Type B pancreatic cell (in vitro differentiated cells): ENCODE measurements at regions not wholly inside any gene's neighbourhood (a gene's known extent, or its start where the extent isn't known, plus 50 kb on each side); places are given as distances from the start of the nearest gene placed in this dataset.

Source experiments
- DNase-seq: peaks from one replicate; pipeline ENCODE4 v3.0.0; 2021; ENCODE audit warnings: mixed read lengths; ENCODE audit not compliant: unreplicated experiment; ENCODE audit errors: extremely low spot score
- H3K27ac Mint-ChIP-seq: 2 replicates; pipeline ENCODE4 v1.8.0; 2021; ENCODE audit warnings: mild to moderate bottlenecking, mixed read lengths
- H3K27me3 Mint-ChIP-seq: 2 replicates; pipeline ENCODE4 v1.8.0; 2021; ENCODE audit warnings: mixed read lengths
- H3K36me3 Mint-ChIP-seq: 2 replicates; pipeline ENCODE4 v1.8.0; 2021; ENCODE audit warnings: mixed read lengths
- H3K4me1 Mint-ChIP-seq: one replicate; pipeline ENCODE4 v1.8.0; 2021; ENCODE audit warnings: mixed read lengths; ENCODE audit not compliant: unreplicated experiment
- H3K4me3 Mint-ChIP-seq: 2 replicates; pipeline ENCODE4 v1.8.0; 2021; ENCODE audit warnings: mild to moderate bottlenecking, mixed read lengths
- H3K9me3 Mint-ChIP-seq: 2 replicates; pipeline ENCODE4 v1.8.0; 2021; ENCODE audit warnings: mixed read lengths
- CTCF ChIP-seq: fragments of 200-600 bp; sonication (generic); conservative IDR thresholded peaks from 2 replicates; pipeline ENCODE4 v1.5.0; 2021; ENCODE audit warnings: antibody characterized with exemption, mild to moderate bottlenecking

- Mint-ChIP-seq H3K27me3 (peaks cover 37% of the 10 kb centered on the region), H3K9me3 (no peaks in the 10 kb centered on the region), H3K4me3 (no peak overlapping the region), H3K27ac (no peak overlapping the region), H3K4me1 (no peaks in the 10 kb centered on the region), H3K36me3 (no peaks in the 10 kb centered on the region)
- no peak for DNase-seq
- TF ChIP-seq CTCF, result no peak
Measured at GRCh38 chr22:20655623-20656022, 118.3 kb upstream of the SERPIND1 start.

- H3K9me3 Mint-ChIP-seq, result no peaks in the 10 kb centered on the region
- no peak overlapping the region for H3K27ac Mint-ChIP-seq
- no peak for TF ChIP-seq CTCF
- no peaks in the 10 kb centered on the region for H3K4me1 Mint-ChIP-seq
- no peak overlapping the region for H3K4me3 Mint-ChIP-seq
- peaks cover 42% of the 10 kb centered on the region for H3K27me3 Mint-ChIP-seq
- DNase-seq, result peak; percentile 52
- no peaks in the 10 kb centered on the region for H3K36me3 Mint-ChIP-seq
Measured at GRCh38 chr22:20656516-20656901, 117.4 kb upstream of the SERPIND1 start.

GRCh38 chr22:20656902-20657836 lies 116.7 kb upstream of the SERPIND1 start:
- Mint-ChIP-seq H3K9me3 (no peaks in the 10 kb centered on the region), H3K36me3 (no peaks in the 10 kb centered on the region), H3K27ac (no peak overlapping the region), H3K27me3 (peaks cover 44% of the 10 kb centered on the region), H3K4me1 (no peaks in the 10 kb centered on the region), H3K4me3 (no peak overlapping the region)
- DNase-seq, result peak; percentile 37
- no peak for TF ChIP-seq CTCF
